G401 (cell line): ENCODE measurements at regions not wholly inside any gene's neighbourhood (a gene's known extent, or its start where the extent isn't known, plus 50 kb on each side); places are given as distances from the start of the nearest gene placed in this dataset.
"Not testable (repeated sequence)": the region's sequence is repeated elsewhere in the genome, so short reads cannot be mapped to it uniquely, and the experiment has no call there.

ENCODE experiments used
- DNase-seq: peaks from one replicate; pipeline ENCODE4 v3.0.0-alpha.2; 2015; ENCODE audit warnings: low spot score
- in situ Hi-C: cut with HindIII; loops from 2 replicates; pipeline ENCODE4 v1.10.0; 2016; ENCODE audit warnings: low sequenced_read_pairs, mixed read lengths

DNA sequence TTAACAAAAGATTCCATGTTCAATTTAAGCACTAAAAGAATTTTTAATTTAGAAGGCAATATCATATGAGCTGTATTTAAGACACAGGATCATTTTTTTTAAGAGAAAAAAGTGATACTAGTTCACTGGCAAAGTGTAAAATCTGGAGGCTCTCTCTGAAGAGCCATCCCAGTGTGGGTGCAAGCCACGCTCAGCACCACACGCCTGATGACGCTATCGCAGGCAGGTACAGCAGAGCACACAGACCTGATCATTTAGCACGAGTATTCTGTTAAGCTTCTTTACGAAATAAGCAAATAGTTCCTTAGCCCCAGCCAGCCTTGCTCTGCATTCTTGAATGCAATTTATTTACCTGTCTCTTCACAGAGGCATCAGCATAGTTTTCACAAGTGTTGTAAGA, 198.6 kb downstream of the SIPA1L2 start:
- no peak for DNase-seq

DNA sequence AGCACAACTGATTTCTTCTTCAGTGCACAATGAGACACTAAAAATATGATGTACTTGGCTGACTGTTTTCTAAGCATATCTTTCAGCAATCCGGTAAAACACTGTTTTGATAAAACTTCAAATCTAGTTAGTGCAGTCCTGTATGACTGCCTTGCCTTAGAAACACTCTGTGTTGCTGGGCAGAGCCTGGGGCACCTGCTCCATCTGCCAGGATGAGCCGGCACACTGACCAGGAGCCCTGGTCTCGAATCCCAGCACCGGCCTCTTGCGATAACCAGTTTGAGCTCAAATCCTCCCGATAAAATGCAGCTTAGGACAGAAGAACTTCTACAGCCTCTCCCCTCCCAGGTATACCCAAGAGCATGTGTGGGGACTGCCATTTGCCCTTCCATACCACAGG, 199.5 kb downstream of the SIPA1L2 start:
- in situ Hi-C loops, result no loop called here
- DNase-seq, result no peak

More for the DNA sequence above, 198.6 kb downstream of the SIPA1L2 start:
- in situ Hi-C loops, result no loop called here

DNA sequence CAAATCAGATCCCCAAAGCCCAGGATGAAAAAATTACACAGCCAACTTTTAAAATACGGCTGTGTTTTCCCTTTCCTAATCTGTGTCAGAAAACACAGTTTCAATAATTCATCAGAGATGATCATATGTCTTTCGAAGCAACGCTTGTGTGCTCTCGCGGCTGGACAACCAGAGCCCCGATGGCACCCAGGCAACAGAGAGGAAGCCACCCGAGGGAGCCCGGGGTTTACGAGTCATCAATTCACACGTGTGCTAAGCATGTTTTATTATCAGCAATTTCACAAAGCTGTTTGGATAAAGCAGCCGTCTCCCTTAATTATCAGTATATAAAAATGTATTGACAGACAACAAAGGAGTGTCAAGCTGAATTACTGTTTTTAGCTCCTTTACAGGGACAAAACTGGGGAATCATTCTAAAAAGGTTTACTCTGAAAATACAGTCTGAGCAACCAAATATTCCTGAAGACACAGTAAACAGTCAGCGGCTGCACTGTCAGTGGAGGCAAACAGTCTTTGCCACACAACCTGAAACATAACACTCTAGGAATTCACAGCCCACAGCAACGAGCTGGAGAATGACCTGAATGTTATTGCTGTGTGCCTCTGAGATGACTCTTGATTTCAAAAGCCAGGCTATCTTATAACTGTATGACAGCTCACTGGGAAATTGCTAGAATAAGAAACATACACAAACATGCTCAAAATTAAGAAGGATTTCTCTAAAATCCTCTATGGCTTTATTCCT, 201.0 kb downstream of the SIPA1L2 start:
- no peak for DNase-seq
- in situ Hi-C loops, result no loop called here

DNA sequence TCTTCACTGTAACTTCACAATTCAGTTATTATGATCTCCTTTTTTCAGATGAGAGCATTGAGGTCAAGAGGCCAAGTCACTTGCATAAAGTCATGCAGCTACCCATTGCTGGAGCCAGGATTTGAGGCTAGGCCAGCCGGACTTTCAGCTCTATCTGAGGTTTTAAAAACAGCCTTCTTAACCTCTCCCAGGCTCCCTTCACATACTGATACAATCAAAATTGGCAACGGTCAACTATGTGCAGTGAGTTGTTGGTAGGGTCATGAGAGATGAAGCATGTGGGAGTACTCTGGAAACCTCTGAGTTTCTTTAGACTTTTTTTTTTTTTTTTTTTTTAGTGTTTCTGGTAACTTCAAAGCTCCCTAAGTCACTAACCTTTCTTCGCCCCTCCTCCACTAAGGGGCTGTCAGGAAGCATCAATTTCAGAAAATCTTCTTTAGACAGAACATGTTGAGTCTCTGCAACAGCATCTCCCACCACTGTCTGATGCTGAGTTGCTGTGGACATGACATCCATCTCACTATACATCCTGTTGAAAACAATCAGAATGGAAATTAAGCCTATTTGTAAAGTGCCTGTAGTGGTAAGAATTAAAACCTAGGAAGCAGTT, 201.8 kb downstream of the SIPA1L2 start:
- in situ Hi-C loops, result no loop called here
- DNase-seq, result no peak

DNA sequence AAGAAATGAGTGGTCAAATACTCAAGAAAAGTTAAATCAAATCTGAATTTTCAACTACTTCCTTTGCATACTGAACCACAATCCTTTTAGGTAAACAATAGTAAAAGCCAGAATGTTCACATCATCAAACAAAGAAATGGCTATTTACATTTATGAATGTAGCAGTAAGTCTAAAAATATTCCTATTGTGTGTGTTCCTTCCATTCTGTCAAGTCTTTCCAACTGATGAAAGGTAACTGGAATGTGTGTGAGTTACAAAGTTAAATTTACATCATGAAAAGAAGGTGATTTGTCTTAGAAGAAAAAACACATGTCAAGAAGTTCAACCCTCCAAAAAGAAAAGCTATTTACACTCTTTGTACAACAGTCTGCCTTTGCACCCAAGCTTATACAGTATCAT, 203.1 kb downstream of the SIPA1L2 start:
- in situ Hi-C loops, result no loop called here
- no peak for DNase-seq

DNA sequence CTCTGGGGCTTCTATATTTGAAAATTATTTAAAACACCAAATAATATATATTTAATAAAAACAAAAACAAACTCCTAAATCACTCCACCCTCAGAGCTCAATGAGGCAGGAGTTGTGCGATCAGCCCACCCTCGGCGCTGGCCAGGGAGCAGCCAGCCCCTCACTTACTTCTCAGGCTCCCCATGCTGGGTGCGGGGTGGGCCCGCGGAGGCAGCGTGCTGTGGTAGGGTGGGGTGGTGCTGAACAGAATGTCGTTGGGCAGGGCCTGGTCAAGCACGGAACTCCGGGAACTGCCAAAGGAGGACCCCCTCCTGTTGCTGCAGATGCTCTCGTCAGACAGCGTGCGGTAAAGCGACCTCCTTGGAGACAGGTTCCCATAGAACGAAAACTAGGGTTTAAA, 204.5 kb downstream of the SIPA1L2 start:
- DNase-seq, result no peak
- in situ Hi-C loops, result no loop called here

DNA sequence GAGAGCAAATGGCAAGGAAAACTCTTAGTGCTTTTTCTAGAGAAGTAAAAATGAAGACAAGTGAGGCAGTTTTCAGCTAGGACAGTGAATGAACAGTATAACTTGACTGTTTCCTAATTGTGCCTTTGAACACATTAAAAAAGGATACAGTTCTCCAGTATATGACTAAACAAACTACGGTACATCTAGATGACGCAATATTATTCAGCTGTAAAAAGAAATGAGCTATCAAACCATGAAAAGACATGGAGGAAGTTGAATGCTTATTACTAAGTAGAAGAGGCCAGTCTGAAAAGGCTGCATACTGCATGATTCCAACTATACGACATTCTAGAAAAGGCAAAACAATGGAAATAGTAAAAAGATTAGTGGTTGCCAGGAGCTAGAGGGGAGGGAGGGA, 206.3 kb downstream of the SIPA1L2 start:
- DNase-seq, result no peak
- in situ Hi-C loops, result no loop called here

DNA sequence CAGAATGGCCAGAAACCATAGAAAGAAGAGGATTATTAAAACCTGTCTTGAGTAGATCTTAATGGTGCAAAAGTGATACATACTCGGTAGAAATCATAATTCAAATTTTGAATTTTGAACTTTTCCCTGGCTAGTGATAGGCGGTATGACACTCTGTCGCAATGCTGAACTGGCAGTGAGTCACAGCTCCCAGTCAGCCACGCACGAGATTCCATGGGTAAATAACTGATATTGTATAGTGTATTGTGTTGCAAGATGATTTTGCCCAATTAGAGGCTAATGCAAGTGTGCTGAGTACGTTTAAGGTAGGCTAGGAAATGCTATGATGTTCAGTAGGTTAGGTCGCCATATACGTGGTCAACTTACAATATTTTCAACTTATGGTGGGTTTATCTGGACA, 207.0 kb downstream of the SIPA1L2 start:
- DNase-seq, result no peak

DNA sequence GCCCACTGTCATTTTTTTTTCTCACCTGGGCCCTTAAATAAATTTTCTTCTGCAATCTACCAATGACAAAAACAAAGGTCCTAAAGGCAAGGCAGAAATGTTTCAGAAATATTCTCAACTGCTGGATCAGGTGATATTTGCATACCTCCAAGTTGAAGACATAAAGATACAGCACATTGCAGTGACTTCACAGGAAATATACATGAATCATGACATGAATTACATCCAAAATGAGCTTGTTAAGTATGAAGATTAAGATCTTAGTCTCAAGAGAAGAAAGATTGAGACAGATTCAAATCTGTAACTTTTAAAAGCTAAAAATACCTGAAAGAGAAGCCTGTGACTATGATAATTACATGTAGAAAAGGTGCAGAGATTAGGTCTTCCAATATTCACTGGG, 207.8 kb downstream of the SIPA1L2 start:
- in situ Hi-C loops, result no loop called here
- DNase-seq, result no peak

More for the DNA sequence above, 207.0 kb downstream of the SIPA1L2 start:
- in situ Hi-C loops, result no loop called here

DNA sequence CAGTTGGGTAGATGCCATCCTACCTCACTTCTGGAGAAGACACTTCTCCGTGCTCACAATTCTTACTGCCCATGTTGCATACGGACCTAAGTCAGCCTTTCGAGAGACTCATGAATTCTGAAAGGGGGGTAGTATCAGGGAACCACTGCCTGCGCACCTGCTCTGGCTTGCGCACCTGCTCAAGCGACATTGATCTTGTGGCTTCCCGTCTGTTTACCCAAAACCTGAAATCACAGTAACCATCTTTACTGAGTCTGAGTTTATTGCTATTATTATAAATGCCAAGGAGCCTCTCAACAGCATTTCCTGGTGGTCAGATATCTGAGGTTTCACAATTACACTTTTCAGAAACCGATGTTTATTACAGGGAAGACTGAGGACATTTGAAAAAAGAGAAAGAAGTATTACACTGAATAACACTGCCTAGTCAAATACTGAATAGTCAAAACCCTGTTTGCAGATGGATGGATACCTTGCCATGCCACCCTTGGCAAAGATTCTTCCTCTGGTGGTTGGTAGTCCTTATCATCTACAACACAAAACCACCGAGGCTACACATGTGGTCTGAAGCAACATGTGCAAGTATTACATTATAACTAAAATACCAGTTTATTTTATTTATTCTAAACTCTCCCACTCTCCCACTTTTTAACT, 208.7 kb downstream of the SIPA1L2 start:
- in situ Hi-C loops, result no loop called here
- no peak for DNase-seq

DNA sequence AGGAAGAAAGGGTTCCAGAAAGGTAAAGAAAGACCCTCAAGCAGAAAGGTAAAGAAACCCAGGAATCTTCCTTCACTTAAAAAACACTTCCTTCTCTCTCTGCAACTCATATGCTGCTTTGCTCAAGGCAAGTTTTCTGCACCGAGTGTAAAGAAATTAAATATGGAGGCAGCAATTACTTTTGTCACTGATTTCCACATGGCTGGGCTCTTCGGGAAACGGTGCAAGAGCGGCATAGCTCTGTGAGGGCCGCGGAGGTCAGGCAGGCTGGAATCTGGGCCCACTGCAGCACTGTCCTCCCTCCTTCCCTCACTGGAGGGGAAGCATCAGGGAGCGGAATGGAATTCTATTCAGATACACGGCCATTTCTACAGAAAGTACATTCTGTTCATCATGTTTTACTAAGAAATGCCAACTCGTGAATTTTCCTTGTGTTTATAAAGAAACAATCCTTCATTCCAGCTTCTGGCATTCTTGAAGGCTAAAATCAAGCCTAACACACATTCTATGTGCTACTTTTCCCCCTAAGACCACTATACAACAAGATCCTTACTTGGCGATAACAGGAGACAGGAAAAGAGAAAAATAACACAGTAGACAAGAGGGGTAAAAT, 212.2 kb downstream of the SIPA1L2 start:
- in situ Hi-C loops, result no loop called here
- DNase-seq, result no peak

DNA sequence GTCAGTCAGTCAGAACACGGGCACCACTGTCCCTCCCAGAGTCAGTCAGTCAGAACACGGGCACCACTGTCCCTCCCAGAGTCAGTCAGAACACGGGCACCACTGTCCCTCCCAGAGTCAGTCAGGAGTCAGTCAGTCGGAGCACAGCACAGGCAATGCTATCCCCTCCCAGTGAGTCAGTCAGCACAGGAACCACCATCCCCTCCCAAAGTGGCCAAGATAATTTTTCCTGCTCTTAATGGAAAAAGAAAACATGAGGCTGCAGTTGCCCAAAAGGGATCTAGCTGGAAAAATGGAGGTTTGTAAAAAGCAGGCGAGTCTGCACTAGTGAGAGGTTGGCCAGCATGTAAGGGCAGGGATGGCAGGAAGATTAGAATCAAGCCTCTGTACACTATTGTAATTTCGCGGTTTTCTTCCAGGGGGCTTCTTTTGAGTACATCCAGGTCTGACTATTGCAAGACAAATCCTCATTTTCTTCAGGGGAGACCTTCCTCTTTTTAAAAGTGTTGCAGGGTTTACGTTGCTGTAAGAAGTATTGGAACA, 213.8 kb downstream of the SIPA1L2 start:
- in situ Hi-C loops, result no loop called here
- DNase-seq, result no peak

DNA sequence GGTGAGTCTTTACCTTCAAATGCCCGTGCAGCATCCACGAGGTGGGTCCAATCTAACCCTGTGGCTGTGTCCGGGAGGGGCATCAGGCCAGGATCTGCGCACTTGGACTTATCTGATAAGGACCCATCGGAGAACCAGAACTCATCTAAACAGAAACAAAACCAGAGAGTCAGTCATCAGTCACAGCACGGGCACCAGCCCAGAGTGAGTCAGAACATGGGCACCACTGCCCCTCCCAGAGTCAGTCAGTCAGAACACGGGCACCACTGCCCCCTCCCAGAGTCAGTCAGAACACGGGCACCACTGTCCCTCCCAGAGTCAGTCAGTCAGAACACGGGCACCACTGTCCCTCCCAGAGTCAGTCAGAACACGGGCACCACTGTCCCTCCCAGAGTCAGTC, 214.5 kb downstream of the SIPA1L2 start:
- in situ Hi-C loops, DNase-seq: not testable (repeated sequence)

DNA sequence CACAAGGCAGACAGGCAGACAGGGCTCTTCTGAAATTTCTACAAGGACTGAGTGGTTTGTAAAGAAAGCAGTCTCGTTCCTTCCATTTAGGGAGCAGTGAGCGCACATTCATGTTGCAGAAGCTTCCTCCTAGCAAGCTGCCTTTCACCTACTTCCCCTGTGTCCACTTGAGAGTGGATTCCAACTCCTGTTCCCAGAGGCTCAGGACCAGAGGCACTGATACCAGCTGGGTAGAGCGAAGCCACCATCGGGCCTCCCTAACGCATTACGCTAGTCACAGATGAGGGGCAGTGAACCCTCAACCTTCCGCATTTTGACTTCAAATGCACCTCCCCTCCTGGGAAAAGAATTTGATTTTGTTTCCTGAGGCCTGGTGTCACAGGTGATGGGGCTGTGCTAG, 215.8 kb downstream of the SIPA1L2 start:
- in situ Hi-C loops, result no loop called here
- no peak for DNase-seq

DNA sequence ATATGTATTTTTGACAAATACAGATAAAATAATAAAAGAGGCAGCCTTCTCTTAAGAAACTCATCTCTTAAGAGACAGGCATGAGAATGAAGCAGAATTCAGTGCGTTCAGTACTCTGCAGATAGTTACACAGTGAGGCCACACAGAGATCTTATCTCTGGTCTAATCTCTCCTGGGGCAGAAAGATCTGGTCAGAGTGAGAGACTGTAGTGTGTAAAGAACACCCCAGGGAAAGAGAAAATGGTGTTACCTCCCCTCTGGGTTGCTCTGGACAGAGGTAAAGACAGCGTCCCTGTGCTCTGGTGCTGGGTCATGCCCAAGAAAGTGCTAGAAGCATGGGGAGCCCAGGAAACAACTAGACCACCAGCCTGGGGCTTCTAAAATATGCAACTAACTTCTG, 216.3 kb downstream of the SIPA1L2 start:
- in situ Hi-C loops, result no loop called here
- DNase-seq, result no peak

DNA sequence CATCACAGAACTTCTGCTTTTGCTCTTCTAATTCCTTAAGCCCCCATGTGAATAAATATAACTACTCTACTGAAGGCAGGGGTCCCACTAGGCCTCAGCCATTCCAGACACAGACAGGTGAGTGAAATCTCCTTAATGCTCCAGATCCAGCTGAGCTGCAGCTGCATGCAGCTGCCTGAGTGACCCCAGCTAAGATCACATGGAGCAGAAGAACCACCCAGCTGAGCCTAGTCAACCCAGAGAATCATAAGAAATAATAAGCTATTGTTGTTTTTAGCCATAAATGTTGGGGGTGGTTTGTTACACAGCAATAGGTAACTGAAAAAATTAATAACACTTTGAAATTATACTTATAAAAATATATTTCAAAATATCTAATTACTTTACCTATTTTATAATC, 220.3 kb downstream of the SIPA1L2 start:
- in situ Hi-C loops, result no loop called here
- no peak for DNase-seq

DNA sequence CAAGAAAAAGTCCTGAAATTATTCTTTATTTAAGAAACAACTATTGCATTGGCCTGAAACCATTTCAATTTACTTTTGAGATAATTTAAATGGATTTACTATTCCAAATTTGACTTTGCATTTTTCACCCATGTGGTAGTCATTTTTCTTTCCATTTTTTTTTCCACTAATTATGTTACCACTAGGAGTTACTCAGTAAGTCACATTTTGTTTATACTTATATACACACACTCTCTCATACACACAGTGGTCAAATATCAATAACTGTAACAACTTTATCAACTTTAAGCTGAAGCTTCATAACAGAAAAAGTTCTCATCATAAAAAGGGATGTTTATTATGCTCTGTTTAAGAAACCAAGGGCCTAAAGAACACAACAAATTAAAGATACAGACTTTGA, 222.8 kb downstream of the SIPA1L2 start:
- no peak for DNase-seq
- in situ Hi-C loops, result no loop called here

DNA sequence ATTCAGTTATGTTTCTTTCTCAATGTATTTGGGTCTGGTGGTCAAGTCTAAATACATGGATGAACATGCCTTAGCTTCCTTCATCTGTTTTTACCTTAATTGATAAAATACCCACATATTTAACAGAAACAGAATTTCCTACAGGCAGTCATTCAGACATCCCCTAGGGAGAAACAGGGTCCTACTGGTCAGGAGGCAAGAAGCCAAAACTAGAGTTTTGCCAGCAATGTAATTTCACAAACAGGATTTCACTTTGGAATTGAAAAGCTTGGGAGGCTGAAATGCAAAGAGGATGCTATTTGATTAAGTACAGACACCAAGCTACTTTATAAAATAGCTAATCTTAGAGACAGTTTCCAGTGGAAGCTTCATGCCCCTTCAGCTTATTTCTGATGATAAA, 224.2 kb downstream of the SIPA1L2 start:
- no peak for DNase-seq
- in situ Hi-C loops, result no loop called here

DNA sequence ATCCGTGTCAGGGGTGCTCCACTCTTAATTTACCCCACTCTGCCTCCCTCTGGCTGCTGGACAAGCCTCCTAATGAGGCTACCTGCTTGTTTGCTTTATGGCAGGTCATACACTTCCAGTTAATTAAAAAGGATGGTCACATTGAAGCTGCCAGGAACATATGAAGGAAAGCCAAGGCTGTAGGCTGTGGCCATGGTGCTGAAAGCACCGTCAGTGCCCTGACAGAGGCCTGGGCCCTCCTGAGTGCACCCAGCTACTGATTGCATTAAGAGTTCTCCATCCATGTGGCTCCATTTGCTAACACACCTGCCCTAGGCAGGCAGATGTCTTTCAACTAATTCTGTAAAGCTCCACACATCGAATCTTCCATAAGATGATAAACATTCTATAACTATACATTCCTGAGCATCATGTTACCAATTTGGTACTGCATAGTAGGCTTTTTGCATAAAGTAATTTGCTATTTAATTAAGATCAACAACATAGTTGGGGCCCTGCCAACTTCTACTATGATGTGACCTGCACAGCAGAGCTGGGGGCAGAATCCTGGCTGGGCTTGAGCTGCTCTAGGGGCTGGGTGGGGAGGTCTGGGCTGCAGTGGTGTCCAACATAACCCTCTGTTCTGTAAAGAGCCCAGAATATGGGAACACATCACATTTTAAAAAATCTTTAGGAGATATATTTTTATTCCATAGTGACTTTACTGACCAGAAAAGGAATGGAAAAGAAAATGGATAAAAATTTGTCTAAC, 224.8 kb downstream of the SIPA1L2 start:
- no peak for DNase-seq
- in situ Hi-C loops, result no loop called here
